ENCODE measurements at regions not wholly inside any gene's neighbourhood (a gene's known extent, or its start where the extent isn't known, plus 50 kb on each side); places are given as distances from the start of the nearest gene placed in this dataset.

DNA sequence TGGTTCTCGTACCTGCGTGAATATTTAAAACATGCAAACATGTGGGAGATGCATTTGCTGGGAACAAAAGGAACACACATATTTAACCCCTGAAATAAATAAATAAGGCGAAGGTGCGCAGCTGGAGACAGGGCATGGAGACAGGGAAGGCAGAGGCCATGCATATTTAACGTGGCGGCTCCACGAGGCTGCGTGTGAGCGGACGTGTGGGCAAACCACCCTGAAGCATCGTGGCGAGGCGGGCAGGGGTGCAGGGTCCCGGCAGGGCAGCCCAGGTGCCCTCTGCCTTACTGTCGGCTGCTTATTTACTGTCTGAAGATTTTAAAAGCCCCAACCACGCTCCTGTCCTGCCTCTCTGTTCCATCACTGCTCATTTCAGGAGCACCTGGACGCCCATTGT is 104.0 kb upstream of the ACTRT2 start:
- Mint-ChIP-seq H3K9me3 (peaks cover 0 to 6% (median 0%) of the 10 kb centered on the region in 3 donors), H3K27ac (no peak overlapping the region), H3K4me1 (peaks cover 0 to 4% (median 2%) of the 10 kb centered on the region in 3 donors), H3K4me3 (no peak overlapping the region), H3K27me3 (no peaks in the 10 kb centered on the region), H3K36me3 (no peaks in the 10 kb centered on the region)
- ATAC-seq (replicated peaks in 1 of 4) (no peak), DNase-seq (no peak)
- WGBS (ENCODE audit: insufficient coverage) = 91% methylated on average over 13 of the region's 17 CpGs
- ChIA-PET CTCF (no interaction called here), POLR2A (no interaction called here)
- no peaks in the 10 kb centered on the region for H3K9me3 ChIP-seq
- H3K27me3 ChIP-seq (replicated peaks in 1 of 2; ENCODE audit: control insufficient read depth in 2 of 2, extremely low read depth in 1 of 2, insufficient read depth in 2 of 2, low read length in 1 of 2) = peaks cover 0 to 12% of the 10 kb centered on the region in 2 experiments
- H3K4me1 ChIP-seq (ENCODE audit: control insufficient read depth in 1 of 2, extremely low read depth in 1 of 2, insufficient read depth in 2 of 2, low read length in 2 of 2) = peaks cover 0 to 6% of the 10 kb centered on the region in 2 experiments
- H3K36me3 ChIP-seq (ENCODE audit: control insufficient read depth in 2 of 2, extremely low read depth in 1 of 2, insufficient read depth in 1 of 2, low read length in 1 of 2) = no peaks in the 10 kb centered on the region
- no peak overlapping the region for H3K4me3 ChIP-seq (ENCODE audit: control insufficient read depth in 1 of 2, extremely low read depth in 1 of 2, low read length in 1 of 2)
- no peak overlapping the region for H3K27ac ChIP-seq (ENCODE audit: low read length)

GRCh38 chr1:2918441-2918840 is 102.8 kb upstream of the ACTRT2 start:
- H3K36me3 ChIP-seq (ENCODE audit: control insufficient read depth in 2 of 2, extremely low read depth in 1 of 2, insufficient read depth in 1 of 2, low read length in 1 of 2) = no peaks in the 10 kb centered on the region
- H3K4me1 ChIP-seq (ENCODE audit: control insufficient read depth in 1 of 2, extremely low read depth in 1 of 2, insufficient read depth in 2 of 2, low read length in 2 of 2) = peaks cover 0 to 6% of the 10 kb centered on the region in 2 experiments
- H3K36me3 Mint-ChIP-seq = no peaks in the 10 kb centered on the region
- H3K4me1 Mint-ChIP-seq = peaks cover 0 to 5% (median 2%) of the 10 kb centered on the region in 3 donors
- CTCF ChIA-PET = no interaction called here
- H3K9me3 Mint-ChIP-seq = peaks cover 0 to 6% (median 0%) of the 10 kb centered on the region in 3 donors
- H3K27ac Mint-ChIP-seq = no peak overlapping the region
- no peak overlapping the region for H3K27ac ChIP-seq (ENCODE audit: low read length)
- POLR2A ChIA-PET = no interaction called here
- H3K4me3 ChIP-seq (ENCODE audit: control insufficient read depth in 1 of 2, extremely low read depth in 1 of 2, low read length in 1 of 2) = no peak overlapping the region
- peaks cover 0 to 2% of the 10 kb centered on the region in 2 donors for H3K27me3 Mint-ChIP-seq
- no peaks in the 10 kb centered on the region for H3K9me3 ChIP-seq
- DNase-seq = no peak
- peaks cover 0 to 11% of the 10 kb centered on the region in 2 experiments for H3K27me3 ChIP-seq (replicated peaks in 1 of 2; ENCODE audit: control insufficient read depth in 2 of 2, extremely low read depth in 1 of 2, insufficient read depth in 2 of 2, low read length in 1 of 2)
- no peak overlapping the region for H3K4me3 Mint-ChIP-seq
- WGBS (ENCODE audit: insufficient coverage) = 87% methylated on average over 16 of the region's 16 CpGs
- ATAC-seq (replicated peaks in 1 of 4) = no peak

DNA sequence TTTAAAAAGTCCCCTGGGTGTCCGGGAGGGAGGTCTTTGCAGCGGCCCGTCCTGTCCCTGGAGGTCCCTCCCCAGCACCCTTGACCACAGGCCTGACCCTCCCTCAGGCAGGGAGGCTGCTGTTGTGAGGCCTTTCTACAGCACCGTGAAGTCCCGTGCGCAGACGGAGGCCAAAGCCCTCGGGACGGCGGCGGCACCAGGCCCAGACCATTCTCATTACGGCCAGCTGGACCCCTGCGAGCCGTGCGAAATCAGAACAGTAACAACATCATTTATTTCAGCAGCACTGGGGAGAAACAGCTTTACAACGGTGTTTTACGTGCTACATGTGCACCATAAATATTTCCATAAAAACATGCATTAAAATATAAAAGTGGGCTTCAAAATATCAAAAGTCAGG is 101.4 kb upstream of the ACTRT2 start:
- Histone ChIP-seq H3K36me3 (ENCODE audit: control insufficient read depth in 2 of 2, extremely low read depth in 1 of 2, insufficient read depth in 1 of 2, low read length in 1 of 2) (no peaks in the 10 kb centered on the region), H3K9me3 (no peaks in the 10 kb centered on the region), H3K4me1 (ENCODE audit: control insufficient read depth in 1 of 2, extremely low read depth in 1 of 2, insufficient read depth in 2 of 2, low read length in 2 of 2) (peaks cover 0 to 6% of the 10 kb centered on the region in 2 experiments), H3K27me3 (replicated peaks in 1 of 2; ENCODE audit: control insufficient read depth in 2 of 2, extremely low read depth in 1 of 2, insufficient read depth in 2 of 2, low read length in 1 of 2) (peaks cover 0 to 21% of the 10 kb centered on the region in 2 experiments), H3K4me3 (ENCODE audit: control insufficient read depth in 1 of 2, extremely low read depth in 1 of 2, low read length in 1 of 2) (no peak overlapping the region), H3K27ac (ENCODE audit: low read length) (no peak overlapping the region)
- DNase-seq (no peak), ATAC-seq (replicated peaks in 1 of 4) (no peak)
- Mint-ChIP-seq H3K36me3 (no peaks in the 10 kb centered on the region), H3K4me3 (no peak overlapping the region), H3K9me3 (peaks cover 0 to 6% (median 0%) of the 10 kb centered on the region in 3 donors), H3K27me3 (peaks cover 2 to 7% of the 10 kb centered on the region in 2 donors), H3K4me1 (peaks cover 0 to 5% (median 2%) of the 10 kb centered on the region in 3 donors), H3K27ac (no peak overlapping the region)
- CTCF ChIA-PET = no interaction called here
- POLR2A ChIA-PET = no interaction called here
- 85% methylated on average over 14 of the region's 17 CpGs for WGBS (ENCODE audit: insufficient coverage)

DNA sequence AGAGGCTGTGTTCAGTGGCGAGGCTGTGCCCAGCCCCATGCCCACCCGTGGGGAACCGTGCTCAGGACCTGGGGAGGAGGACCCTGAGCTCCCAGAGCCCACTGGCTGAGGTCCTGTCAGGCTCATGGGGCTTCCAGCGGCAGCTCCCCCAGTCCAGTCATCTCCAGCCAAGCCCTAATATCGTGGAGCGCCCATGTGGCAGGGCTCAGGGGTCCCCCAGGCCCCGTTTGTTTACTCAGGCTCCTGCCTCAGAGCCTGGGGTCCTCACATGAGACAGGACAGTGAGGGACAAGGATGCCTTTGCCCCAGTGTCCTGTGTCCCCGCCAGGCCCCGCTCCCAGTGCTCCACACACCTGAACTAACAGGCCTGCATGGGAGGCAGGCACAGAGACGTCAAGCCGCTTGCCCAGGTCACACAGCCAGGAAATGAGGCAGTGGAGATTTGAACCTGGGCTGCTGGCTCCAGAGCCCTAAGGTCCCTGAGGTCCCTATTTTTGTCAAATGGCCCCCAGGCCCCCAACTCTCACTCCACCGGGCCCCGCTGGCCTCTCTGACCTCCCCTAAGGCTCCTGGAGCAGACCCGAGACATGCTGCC is 100.7 kb upstream of the ACTRT2 start:
- DNase-seq (no peak), ATAC-seq (replicated peaks in 1 of 4) (no peak)
- Histone ChIP-seq H3K9me3 (no peaks in the 10 kb centered on the region), H3K27ac (ENCODE audit: low read length) (no peak overlapping the region), H3K36me3 (ENCODE audit: control insufficient read depth in 2 of 2, extremely low read depth in 1 of 2, insufficient read depth in 1 of 2, low read length in 1 of 2) (no peaks in the 10 kb centered on the region), H3K4me1 (ENCODE audit: control insufficient read depth in 1 of 2, extremely low read depth in 1 of 2, insufficient read depth in 2 of 2, low read length in 2 of 2) (peaks cover 0 to 6% of the 10 kb centered on the region in 2 experiments), H3K27me3 (replicated peaks in 1 of 2; ENCODE audit: control insufficient read depth in 2 of 2, extremely low read depth in 1 of 2, insufficient read depth in 2 of 2, low read length in 1 of 2) (peaks cover 0 to 27% of the 10 kb centered on the region in 2 experiments), H3K4me3 (ENCODE audit: control insufficient read depth in 1 of 2, extremely low read depth in 1 of 2, low read length in 1 of 2) (no peak overlapping the region)
- CTCF ChIA-PET = no interaction called here
- Mint-ChIP-seq H3K27me3 (peaks cover 3 to 7% of the 10 kb centered on the region in 2 donors), H3K36me3 (no peaks in the 10 kb centered on the region), H3K9me3 (peaks cover 0 to 5% (median 0%) of the 10 kb centered on the region in 3 donors), H3K4me1 (peaks cover 0 to 5% (median 2%) of the 10 kb centered on the region in 3 donors), H3K27ac (no peak overlapping the region), H3K4me3 (no peak overlapping the region)
- POLR2A ChIA-PET = no interaction called here
- 81% methylated on average over 13 of the region's 14 CpGs for WGBS (ENCODE audit: insufficient coverage)

DNA sequence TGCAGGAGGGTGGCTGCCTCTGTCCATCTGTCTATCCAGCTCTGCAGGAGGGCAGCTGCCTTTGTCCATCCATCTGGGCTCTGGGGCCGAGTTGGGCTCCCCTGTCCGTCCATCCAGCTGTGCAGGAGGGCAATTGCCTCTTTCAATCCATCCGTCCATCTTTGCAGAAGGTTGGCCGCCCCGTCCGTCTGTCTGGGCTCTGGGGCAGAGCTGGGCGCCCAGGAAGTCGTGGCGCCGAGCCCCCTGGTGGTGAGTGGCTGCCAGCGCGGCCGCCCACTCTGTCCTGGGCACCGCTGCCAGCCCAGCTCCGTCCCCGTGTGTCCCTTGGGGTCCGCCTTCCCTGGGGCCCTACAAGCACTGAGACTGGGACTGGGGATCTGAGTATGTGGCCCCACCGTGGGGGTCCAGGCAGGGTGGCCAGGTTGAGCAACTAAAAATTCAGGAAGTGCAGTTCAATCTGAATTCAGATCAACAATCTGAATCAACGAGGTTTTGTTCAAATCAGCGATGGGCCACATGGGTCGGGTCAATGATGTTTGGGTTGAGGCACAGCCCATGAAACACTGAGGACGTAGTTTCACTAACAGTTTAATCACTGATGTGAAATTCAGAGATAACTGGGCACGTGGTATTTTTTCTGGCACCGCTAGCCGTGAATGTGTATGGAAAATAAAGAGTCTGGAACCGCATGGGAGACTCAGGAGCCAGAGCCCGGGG is 99.1 kb upstream of the ACTRT2 start:
- Histone ChIP-seq H3K27me3 (replicated peaks in 1 of 2; ENCODE audit: control insufficient read depth in 2 of 2, extremely low read depth in 1 of 2, insufficient read depth in 2 of 2, low read length in 1 of 2) (peaks cover 0 to 30% of the 10 kb centered on the region in 2 experiments), H3K9me3 (no peaks in the 10 kb centered on the region), H3K27ac (ENCODE audit: low read length) (no peak overlapping the region), H3K4me3 (ENCODE audit: control insufficient read depth in 1 of 2, extremely low read depth in 1 of 2, low read length in 1 of 2) (no peak overlapping the region), H3K36me3 (ENCODE audit: control insufficient read depth in 2 of 2, extremely low read depth in 1 of 2, insufficient read depth in 1 of 2, low read length in 1 of 2) (no peaks in the 10 kb centered on the region), H3K4me1 (ENCODE audit: control insufficient read depth in 1 of 2, extremely low read depth in 1 of 2, insufficient read depth in 2 of 2, low read length in 2 of 2) (peaks cover 0 to 6% of the 10 kb centered on the region in 2 experiments)
- H3K27ac Mint-ChIP-seq = no peak overlapping the region
- 60% methylated on average over 24 of the region's 27 CpGs for whole genome bisulfite sequencing (ENCODE audit: insufficient coverage)
- POLR2A ChIA-PET = no interaction called here
- ATAC-seq (replicated peaks in 1 of 4) (peak in 3 of 4 experiments; percentile 59 to 64 (median 62)), DNase-seq (peak in 24 of 35 experiments; percentile 2 to 61 (median 16))
- H3K4me1 Mint-ChIP-seq = peaks cover 0 to 5% (median 2%) of the 10 kb centered on the region in 3 donors
- H3K4me3 Mint-ChIP-seq = no peak overlapping the region
- H3K36me3 Mint-ChIP-seq = no peaks in the 10 kb centered on the region
- no peaks in the 10 kb centered on the region for H3K9me3 Mint-ChIP-seq
- CTCF ChIA-PET = interaction anchor here in 1 of 2 donors (0.6 kb wide), 1 partner anchor 371 kb away, joined by 4 read pairs; no protein-coding TSS in a partner anchor
- H3K27me3 Mint-ChIP-seq = peaks cover 3 to 9% of the 10 kb centered on the region in 2 donors

- Mint-ChIP-seq H3K36me3 (no peaks in the 10 kb centered on the region), H3K4me1 (peaks cover 0 to 5% (median 2%) of the 10 kb centered on the region in 3 donors), H3K4me3 (no peak overlapping the region), H3K9me3 (no peaks in the 10 kb centered on the region), H3K27me3 (peaks cover 3 to 10% of the 10 kb centered on the region in 2 donors), H3K27ac (no peak overlapping the region)
- ATAC-seq (replicated peaks in 1 of 4) = no peak
- Histone ChIP-seq H3K27ac (ENCODE audit: low read length) (no peak overlapping the region), H3K27me3 (replicated peaks in 1 of 2; ENCODE audit: control insufficient read depth in 2 of 2, extremely low read depth in 1 of 2, insufficient read depth in 2 of 2, low read length in 1 of 2) (peaks cover 0 to 33% of the 10 kb centered on the region in 2 experiments), H3K4me3 (ENCODE audit: control insufficient read depth in 1 of 2, extremely low read depth in 1 of 2, low read length in 1 of 2) (no peak overlapping the region), H3K9me3 (no peaks in the 10 kb centered on the region), H3K4me1 (ENCODE audit: control insufficient read depth in 1 of 2, extremely low read depth in 1 of 2, insufficient read depth in 2 of 2, low read length in 2 of 2) (peaks cover 0 to 6% of the 10 kb centered on the region in 2 experiments), H3K36me3 (ENCODE audit: control insufficient read depth in 2 of 2, extremely low read depth in 1 of 2, insufficient read depth in 1 of 2, low read length in 1 of 2) (no peaks in the 10 kb centered on the region)
- DNase-seq = no peak
- 76% methylated on average over 20 of the region's 21 CpGs for WGBS (ENCODE audit: insufficient coverage)
- ChIA-PET POLR2A (no interaction called here), CTCF (no interaction called here)
Measured at GRCh38 chr1:2923351-2923750, 97.9 kb upstream of the ACTRT2 start.
